DMS79 (cell line): ENCODE measurements at regions not wholly inside any gene's neighbourhood (a gene's known extent, or its start where the extent isn't known, plus 50 kb on each side); places are given as distances from the start of the nearest gene placed in this dataset.
A peak's percentile ranks its signal among the peaks of the same experiment; 100 is the strongest.
"Not testable (repeated sequence)": the region's sequence is repeated elsewhere in the genome, so short reads cannot be mapped to it uniquely, and the experiment has no call there.

Experiments used
- DNase-seq: peaks from one replicate; lab custom pipeline; 2025; lab: John Stamatoyannopoulos, UW

DNA sequence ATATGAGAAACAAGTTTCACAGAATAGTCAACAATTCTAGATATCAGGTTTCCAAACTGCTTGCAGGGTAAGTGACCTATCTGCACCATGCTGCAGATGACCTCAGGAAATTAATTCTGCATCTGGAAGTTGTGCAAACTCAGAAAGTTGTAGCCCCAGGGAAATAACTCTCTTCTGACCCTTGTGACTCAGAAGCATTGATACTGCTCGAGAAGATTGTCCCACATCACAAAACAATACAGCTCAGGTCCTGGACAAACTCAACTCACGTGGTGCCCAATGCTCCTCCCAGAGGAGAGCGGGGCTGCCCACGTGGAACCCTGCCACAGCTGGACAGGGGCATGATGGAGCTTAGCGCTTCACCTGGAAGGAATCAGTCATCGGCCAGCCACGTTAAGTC lies 221.9 kb upstream of the LRRC61 start:
- not testable (repeated sequence) for DNase-seq

DNA sequence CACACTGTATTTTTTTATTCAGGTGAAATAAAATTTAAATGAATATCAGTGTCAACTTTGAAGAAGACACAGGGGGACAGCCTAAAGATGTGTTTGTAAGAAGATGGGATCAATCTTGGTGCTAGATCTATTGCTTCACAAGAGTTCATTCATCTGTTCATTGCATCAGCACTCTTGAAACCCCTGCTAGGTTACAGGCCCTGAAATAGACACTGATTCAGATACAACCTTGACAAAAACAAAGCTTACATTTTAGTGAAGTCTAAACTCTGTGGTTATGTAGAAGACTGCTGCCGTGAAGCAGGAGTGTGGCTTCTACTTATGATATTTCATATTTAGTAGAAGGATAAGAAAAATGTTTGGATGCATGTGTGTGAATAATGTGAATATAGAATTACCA lies 215.9 kb upstream of the LRRC61 start:
- not testable (repeated sequence) for DNase-seq

DNA sequence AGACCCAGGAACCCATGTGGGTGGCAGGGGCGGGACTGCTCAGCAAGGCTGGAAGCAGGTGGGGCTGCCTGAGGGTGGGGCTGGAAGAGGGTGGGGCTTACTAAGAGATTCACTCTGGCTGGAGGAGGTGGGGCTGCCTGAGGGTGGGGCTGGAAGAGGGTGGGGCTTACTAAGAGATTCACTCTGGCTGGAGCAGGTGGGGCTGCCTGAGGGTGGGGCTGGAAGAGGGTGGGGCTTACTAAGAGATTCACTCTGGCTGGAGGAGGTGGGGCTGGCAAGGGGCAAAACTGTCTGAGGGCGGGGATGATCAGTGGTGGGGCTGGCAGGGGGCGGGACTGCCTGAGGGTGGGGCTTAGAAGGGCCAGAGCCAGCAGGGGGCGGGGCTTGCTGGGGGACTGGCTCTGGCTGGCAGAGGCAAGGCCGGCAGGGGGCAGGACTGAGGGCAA lies 212.8 kb upstream of the LRRC61 start:
- DNase-seq, result not testable (repeated sequence)

DNA sequence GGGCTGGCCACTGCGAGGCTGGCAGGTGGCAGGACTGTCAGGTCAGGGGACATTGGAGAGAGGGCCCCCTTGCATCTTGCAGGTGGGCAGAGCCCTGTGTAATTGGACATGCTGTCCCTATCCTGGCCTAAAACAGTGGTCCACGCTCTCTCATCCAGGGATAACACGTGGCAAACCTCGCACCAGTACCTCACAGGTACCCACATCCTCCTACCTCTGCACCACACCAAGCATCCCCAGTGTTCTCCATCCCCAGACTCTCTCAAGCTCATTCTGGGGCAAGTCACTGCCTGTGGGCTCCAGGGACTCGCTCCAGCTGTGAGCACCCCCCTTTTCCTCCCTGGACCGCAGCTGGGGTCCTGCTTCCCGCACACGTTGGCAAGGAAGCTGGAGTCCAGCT lies 212.3 kb upstream of the LRRC61 start:
- not testable (repeated sequence) for DNase-seq

DNA sequence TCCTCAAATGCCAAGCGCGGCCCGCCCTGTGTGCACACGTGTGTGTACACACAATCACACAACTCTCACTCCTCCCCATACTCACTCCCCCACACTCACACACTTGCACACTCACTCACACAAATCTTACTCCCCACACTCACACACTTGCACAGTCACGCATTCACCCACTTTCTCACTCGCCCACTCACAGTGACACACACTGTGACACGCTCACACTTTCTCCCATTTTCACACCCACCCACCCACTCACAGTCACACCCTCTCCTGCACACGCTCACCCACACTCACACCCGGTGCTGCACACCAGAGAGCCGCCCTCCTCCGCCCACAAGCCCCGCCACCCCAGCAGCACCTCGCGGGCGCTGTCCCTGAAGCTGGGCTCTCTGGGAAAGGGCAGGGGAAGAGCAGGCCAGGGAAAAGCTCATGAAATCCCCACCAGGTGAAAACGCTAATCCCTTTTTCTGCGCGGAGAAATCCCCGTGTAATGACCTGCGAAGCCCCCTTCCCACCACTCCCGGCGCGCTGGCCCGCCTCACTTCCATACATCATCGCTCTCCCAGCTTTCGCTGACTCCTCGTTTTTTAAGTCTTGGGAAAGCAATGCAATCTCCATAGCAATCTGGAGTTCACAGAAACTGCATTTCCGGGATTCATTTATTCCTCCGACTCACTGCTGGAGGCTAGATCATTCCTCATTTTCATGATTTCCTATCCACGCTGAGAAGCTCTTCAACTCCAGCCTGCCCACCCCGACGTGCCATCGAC lies 211.6 kb upstream of the LRRC61 start:
- not testable (repeated sequence) for DNase-seq

DNA sequence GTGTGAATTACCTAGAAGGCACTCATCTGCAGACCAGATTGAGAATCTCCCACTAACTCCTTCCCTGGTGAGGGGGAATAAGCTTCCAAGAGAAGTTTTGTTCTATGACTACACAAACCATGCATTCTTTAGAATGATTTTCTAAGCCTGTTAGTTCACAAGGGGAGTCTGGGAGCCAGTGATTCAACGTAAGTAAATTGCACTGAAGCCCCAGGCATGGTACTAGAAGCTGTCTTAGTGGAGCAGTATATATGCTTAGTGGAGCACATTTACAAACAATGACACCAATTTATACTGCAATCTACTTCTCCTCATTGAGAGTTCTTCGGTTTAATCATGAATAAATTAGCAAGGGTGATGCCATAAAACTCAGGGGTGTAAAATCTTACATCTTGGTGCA lies 209.9 kb upstream of the LRRC61 start:
- not testable (repeated sequence) for DNase-seq

DNA sequence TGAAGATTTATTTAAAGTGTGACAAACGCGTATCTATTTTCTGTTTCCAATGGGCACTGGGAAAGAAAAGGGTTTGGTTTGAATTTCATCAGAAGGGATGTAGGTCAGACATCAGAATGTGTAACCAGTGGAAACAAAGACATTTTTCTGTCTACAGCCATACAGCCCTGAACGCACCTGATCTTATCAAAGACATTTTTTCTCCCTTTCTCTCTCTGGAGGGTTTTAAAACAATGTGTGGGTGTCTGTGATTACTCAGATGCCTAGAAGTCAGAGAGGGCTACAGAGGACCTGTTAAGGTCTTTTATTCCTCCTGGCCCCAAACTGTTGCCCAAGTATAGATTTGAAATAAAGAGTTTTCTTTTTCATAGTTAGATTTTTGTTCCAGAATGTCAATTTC lies 208.6 kb upstream of the LRRC61 start:
- DNase-seq, result not testable (repeated sequence)

DNA sequence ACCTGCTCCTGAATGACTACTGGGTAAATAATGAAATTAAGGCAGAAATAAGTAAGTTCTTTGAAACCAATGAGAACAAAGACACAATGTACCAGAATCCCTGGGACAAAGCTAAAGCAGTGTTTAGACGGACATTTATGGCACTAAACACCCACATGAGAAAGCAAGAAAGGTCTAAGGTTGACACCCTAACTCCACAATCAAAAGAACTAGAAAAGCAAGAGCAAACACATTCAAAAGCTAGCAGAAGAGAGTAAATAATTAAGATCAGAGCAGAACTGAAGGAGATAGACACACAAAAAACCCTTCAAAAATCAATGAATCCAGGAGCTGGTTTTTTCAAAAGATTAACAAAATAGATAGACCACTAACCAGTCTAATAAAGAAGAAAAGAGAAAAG lies 203.2 kb upstream of the LRRC61 start:
- DNase-seq, result not testable (repeated sequence)

DNA sequence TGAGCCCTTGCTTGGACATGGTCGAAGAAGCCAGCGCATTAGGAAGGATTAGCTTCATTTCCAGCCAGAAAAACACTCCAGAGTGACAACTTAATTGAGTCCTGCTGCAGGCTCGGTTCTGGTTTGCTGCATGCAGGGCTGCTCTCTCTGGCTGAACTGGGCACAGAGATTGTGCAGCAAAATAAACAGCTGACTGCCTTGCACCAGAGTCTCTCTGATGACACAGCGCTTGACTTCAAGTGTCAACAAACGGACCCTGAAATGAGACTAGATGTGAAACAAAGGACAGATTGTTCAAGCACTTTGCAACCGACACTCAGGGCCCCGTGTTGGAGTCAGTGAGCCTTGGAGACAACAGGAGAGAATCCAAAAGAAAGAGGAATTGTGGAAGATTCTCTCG lies 197.3 kb upstream of the LRRC61 start:
- DNase-seq, result peak; percentile 38

DNA sequence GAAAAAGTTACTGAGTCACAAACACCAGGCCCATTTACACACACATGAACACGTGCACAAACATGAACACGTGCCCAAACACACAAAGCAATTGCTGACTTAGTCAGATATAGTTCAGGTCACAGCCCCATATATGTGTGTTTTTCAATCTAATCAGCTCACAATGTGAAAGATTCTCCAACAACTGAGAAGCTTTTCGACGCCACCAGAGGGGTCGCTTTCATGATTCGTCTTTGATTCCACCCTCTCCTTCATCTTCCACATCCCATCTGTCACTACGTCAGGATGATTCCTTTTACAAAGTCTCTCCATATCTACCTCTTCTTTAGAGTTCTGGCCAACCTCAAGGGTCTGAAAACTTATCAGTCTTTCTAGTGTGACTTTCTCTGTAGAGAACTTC lies 188.7 kb upstream of the LRRC61 start:
- DNase-seq, result not testable (repeated sequence)

DNA sequence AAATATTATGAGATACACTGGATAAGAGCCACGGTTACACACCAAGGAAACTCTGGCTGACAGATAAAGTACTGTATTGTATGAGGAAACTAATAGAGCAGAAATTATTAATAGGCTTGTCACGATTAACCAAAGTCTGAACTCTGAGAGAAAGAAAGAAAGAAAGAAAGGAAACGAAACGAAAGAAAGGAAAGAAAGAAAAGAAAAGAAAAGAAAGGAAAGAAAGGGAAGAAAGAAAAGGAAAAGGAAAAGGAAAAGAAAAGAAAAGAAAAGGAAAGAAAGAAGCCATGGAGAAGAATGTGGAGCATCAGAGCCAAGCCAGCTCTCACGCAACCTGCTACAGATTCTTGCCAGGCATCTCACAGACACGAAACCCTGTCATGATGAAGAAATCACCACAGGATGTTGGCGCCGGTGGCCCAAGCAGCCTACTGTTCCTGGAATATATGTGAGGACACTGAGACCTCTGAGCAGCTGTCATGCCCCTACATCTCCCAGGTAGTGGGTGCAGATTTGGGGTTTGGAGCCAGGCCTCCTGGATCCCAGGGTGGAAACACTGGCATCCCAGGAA lies 187.4 kb upstream of the LRRC61 start:
- not testable (repeated sequence) for DNase-seq

DNA sequence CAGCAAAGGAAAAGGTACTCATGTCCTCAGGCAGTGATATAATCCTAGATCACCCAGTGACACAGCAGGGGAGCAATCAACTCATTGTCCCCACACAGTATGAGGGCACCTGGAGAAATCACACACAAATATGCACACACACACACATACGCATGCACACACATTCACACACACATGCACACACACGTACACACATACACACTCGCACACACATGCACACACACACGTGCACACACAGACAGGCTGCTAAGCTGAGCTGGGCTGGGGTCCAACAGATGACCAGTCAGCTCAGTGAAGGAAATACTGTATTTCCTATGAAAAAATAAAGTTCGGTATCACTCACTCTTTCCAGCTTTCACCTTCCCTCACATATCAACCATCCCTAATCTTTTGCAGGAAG lies 183.3 kb upstream of the LRRC61 start:
- DNase-seq, result not testable (repeated sequence)

DNA sequence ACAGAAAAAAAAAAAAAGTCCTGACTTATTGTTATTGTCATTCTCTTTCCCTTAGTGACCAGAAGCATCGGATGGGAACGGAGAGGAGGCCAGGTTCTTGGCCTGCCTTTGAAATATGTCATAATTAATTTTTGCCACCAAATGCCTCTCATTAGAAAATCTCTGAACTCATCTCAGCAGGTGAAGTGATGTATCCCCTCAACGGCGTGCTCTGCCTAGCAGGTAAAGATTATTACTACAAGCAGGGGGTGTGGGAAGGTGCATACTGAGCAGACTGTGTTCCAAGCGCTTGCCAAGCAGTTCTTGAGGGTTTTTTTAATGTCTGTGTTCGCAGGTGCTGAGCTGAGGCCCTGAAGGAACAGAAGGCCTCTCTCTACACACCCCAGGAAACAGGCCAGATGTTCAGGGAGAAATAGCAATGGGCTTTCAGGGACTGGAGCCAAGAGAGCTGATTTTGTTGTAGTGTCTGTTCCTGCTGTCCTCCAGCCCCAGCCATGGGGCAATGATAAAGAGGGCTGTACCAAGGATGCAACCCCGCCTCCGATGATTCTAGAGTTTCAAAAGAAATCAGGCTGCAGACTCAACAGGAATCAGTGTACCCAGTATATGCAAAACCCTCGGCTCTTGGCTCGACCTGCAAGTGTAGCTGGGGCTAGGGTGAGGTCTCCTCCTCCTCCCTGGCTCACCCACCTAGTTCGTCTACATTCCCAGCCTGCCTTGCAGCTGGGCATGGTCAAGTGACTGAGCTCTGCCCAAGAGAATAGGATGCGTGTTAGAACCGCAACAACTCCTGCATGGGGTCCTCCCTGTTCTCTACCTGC lies 181.4 kb upstream of the LRRC61 start:
- DNase-seq, result peak; percentile 10

DNA sequence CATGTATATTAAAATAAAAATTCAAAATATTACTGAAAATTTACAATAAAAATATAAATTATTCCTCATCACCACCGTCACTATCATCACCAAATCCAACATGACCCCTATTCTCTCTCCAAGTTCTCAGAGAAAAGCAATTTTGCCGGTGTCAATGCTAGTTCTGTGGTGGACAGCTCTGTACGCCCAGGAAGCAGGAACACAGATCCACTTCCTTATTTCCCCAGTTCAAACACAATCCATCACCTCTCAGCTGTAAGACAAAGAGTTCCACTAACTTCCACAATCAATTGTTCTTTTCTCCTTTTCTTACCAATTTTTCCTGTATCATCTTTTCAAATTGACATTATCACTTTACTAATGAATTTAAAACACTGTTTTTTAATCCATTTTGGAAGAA lies 177.0 kb upstream of the LRRC61 start:
- DNase-seq, result not testable (repeated sequence)

DNA sequence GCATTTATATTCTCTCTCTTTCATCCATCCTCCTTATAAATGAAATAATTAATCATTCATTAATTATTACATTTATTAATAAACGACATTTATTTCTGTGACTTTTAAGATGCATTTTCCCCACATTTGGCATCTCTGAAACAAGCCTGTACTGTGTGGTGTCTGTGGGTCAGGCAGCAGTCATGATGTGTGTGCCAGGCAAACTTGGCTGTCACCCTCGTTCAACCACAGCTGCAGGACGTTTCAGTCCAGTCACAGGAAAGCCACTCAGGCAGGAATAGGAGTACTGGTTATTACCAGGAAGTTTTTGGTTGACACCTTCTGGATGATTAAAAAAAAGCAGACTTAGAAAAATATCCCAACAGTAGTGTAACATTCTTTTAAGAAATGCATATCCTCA lies 175.6 kb upstream of the LRRC61 start:
- not testable (repeated sequence) for DNase-seq

DNA sequence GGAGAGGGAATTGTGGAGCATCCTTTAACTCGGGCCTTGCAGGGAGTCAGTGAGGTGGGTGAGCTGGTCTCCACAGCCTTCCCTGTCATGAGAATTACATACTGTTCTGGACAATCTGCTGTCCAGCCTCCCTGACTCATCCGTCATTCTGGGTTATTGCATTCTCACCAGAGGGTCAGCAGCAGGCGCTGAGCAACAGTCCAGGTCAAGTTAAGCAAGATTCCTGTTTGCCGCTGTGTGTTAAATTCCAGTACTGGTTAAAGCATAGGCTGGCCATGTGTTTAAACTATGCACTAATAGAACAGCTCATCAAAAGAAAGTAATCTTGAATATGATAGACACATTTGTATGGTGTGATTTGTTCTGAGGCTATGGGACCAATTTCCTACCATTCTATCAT lies 167.1 kb upstream of the LRRC61 start:
- not testable (repeated sequence) for DNase-seq

DNA sequence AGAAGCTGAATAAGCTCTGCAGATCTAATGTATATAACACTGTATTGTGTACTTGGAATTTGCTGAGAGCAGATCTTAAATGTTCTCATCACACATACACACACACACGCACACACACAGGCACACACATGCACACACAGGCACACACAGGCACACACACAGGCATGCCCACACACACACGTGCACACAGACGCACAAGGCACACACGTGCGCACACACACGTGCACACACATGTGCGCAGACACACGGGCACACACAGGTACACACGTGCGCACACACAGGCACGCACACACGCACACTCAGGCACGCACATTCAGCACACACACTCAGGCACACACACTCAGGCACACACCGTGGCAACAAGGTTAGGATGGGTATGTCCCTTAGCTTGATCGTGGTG lies 164.5 kb upstream of the LRRC61 start:
- DNase-seq, result not testable (repeated sequence)

DNA sequence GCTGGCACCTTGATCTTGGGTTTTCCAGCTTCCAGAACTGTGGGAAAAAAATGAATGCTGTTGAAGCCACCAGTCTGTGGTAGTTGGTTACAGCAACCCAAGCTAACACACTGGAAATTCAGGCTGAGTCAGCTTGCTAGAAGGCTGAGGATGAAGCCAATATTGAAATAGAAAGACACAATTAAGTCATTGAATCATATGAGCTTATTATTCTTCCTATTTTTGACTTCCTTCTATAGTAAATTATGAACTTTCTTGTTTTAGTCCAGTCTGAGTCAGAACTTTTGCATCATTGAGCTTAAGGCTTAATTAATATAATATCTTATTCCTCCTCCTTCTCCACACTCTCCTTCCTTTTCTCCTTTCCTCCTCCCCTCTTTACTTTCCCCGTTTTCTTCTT lies 153.6 kb upstream of the LRRC61 start:
- DNase-seq, result not testable (repeated sequence)

DNA sequence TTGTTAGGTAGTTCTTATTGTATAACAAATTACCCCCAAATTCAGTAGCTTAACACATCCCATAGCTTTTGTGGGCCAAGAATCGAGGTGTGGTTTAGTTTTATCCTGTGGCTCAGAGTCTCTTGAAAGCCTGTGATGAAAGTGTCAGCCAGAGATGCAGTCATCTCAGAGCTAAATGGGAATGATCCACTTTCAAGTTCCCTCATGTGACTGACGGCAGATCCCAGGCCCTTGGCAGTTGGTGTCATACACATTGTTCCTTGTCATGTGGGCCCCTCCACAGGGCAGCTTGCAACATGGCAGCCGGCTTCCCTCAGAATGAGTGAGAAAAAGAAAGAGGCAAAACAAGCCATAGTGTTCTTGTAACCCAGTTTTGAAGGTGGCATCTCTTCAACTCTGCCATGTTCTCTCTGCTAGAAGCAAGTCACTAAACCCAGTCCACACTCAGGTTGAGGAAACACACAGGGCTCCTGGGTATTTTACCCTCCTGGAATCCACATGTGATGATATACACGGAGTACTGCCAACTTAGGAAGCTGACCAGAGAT lies 153.1 kb upstream of the LRRC61 start:
- DNase-seq, result not testable (repeated sequence)

DNA sequence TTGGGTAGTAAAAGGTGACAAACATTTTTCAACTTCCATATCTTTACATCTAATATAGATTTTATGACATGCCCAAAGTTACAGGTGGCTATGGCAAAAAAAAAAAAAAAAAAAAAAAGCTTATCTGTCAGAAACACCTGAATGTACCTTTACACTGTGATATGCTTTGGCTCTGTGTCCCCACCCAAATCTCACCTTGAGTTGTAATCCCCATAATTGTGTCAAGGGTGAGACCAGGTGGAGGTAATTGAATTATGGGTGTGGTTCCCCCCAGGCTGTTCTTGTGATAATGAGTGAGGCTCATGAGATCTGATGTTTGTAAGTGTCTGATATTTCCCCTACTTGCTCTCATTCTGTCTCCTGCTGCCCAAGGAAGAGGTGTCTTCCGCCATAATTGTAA lies 139.6 kb upstream of the LRRC61 start:
- not testable (repeated sequence) for DNase-seq

DNA sequence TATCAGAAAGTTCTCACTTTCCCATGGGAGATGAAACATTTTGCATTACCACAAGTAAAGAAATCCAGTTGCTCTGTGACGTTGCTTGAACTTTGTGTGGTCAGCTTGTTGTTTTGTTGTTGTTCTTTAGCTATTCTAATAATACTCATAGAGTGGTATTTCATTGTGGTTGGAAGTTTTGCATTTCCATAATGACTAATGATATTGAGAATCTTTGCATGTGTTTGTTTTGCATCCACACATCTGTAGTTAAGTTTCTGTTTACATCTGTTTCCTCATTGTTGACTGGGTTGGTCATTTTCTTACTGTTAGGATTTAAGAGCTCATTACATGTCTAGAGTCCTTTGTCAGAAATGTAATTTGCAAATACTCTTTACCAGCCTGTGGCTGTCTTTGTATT lies 133.2 kb upstream of the LRRC61 start:
- DNase-seq, result not testable (repeated sequence)

DNA sequence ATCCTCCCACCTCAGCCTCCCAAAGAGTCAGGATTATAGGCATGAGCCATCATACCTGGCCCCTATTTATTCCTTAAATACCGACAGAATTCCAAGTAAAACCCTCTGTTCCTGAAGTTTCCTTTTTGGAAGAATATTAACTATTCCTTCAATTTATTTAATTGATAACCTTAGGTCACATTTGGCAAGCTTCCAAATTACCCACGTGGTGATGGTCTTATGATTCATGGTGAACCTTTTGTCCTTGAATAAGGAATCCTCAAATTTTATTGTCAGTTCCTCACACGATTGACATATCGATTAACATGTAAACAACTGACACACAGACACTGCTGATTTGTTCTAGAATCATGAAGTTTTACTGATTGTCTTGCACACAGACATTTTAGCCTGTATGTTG lies 130.6 kb upstream of the LRRC61 start:
- not testable (repeated sequence) for DNase-seq
